HS-27A (cell line): ENCODE measurements at regions not wholly inside any gene's neighbourhood (a gene's known extent, or its start where the extent isn't known, plus 50 kb on each side); places are given as distances from the start of the nearest gene placed in this dataset.
"Not testable (repeated sequence)": the region's sequence is repeated elsewhere in the genome, so short reads cannot be mapped to it uniquely, and the experiment has no call there.

Experiments
- DNase-seq: peaks from one replicate; pipeline ENCODE4 v3.0.0-alpha.2; 2012; ENCODE audit warnings: low read depth, missing footprints

DNA sequence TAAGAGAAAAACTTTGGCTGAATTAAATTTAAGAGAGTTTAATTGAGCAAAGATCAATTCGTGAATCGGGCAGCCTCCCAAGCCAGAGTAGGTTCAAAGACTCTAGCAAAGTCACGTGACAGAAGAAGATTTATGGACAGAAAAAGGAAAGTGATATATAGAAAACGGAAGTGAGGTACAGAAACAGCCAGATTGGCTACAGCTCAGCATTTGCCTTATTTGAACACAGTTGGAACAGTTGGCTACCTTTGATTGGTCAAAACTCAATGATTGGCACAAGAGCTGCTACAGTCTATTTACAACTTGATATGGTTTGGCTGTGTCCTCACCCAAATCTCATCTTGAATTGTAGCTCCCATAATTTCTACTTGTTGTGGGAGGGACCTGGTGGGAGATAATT lies 102.6 kb downstream of the PLG start:
- DNase-seq, result no peak

DNA sequence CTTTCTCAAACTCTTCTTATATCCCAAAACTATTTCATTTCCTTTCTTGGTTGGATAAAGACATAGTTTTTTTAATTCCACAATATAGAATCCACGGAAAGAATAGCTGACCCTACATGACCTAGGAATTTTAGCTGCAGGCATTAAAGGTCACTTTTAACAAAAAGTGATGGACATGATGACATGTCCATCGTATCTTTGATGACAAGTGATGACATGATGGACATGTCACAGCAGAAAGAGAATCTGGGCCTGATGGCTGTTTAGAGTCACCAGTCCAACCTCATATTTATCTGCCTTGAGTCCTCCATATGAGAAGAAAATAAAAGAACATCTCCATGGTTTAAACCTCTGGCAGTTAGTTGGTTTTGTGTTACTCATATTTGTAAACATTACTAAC lies 106.2 kb downstream of the PLG start:
- DNase-seq, result no peak

DNA sequence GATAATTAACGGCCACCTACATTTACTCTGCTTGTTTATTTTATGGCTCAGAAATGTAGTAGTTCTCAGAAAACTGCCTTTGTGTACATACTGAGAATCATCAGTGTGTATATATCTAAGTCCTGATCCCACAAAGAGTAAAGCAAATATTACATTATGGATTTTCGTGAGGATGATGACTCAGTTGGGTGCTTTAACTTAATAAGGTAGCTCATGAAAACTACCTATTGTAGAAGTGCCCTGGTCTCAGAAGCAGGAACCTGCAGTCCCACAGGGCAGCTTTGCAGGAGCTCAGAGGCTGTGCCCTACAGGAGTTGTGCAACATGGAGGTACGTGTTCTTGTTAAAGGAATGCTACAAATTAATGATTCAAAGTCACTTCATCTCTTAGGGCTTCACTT lies 108.2 kb downstream of the PLG start:
- no peak for DNase-seq

DNA sequence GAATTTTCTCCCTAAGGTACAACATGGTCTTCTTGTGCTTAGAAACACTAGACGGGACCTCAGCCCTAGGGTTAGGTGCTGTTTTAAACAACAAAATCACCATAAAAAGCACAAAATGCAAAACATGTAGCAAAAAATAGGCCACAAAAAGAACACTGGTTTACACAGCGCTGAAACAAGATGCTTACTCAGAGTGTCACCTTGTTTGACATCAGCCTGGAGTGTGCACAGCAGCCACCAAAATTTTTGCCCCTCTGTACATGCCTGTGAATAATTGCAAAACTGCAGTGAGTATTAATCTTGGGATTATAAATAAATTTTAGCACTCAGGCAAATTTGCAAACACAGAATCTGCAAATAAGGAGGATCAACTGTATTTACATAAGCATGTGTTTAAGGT lies 110.1 kb downstream of the PLG start:
- no peak for DNase-seq

DNA sequence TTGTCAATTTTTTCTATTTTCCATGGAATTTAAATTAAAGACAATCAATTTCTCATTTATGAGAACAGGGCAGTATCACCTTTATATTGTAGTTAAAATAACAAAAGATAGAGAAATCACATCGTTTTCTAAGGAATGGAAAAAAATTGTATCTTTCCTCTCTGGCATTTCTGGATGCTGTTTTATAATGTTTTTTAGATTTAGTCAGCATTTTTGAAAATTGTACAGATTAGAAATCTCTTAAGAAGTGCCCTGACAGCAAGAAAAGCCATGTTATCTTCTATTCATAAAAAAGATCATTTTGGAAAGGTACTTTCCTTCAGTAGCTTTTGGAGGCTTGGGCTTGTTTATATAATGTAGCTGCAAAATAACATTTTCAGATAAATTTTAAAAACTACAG lies 116.9 kb downstream of the PLG start:
- DNase-seq, result no peak

DNA sequence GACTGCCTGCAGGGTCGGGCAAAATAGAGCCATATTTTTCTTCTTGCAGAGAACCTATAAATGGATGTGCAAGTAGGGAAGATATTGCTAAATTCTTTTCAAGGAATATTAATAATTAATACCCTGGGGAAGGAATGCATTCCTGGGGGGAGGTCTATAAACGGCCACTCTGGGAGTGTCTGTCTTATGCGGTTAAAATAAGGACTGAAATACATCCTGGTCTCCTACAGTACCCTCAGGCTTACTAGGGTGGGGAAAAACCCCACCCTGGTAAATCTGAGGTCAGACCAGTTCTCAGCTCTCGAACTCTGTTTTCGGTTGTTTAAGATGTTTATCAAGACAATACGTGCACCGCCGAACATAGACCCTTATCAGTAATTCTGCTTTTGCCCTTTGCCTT lies 118.6 kb downstream of the PLG start:
- not testable (repeated sequence) for DNase-seq

DNA sequence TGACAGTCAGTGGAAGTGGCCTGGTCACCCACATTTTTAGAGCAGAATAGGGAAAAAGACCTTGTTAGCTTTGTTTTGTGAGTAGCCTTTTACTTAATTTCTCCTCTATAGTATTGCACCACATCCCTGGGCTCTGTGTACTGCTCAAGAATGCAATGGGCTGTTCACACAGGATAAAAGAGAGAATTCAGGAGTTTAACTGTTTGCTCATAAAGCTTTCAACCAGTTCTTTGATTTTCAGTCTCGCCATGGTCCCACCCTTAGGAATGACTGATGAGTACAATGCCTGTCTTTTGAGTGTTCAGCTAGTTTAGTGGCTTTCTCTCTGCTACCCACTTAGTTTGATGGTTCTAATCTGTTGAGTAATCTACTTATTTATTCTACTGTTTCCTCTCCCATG lies 129.7 kb downstream of the PLG start:
- DNase-seq, result no peak

DNA sequence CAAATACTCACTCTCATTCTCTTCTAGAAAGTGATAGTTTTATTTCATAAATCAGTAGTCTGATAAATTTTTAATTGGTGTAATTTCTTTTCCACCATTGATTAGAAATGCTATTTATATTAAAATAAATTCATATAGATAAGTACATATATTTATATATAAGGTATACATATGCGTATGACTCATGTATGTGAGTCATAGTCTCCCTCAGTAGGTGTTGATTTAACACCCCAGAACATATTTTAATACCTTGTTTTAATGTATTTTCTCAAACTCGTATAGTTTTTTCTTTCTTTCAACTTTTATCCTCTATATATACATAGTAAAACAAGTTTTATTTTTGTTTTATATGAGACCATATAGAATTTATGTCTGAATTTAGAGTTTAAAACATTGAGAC lies 130.4 kb downstream of the PLG start:
- no peak for DNase-seq

DNA sequence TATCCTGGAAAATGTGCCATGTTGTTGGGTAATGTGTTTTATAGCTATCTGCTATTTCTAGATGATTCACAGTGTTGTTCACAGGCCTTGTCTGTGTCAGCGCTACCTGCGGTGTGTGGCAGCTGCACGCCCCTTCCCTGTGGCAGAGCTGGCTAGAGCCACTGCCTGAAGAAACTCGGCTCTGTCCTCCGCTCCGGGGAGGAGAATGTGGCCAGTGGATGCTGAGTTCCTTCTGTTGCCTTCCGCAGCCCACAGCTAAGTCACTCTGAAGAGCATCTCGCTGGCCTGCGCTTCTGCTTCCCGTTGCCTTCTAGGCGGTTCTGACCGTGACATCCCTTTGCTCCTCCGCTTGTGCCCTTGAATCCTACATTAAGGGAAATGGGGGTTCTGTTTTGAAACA lies 135.1 kb downstream of the PLG start:
- no peak for DNase-seq

DNA sequence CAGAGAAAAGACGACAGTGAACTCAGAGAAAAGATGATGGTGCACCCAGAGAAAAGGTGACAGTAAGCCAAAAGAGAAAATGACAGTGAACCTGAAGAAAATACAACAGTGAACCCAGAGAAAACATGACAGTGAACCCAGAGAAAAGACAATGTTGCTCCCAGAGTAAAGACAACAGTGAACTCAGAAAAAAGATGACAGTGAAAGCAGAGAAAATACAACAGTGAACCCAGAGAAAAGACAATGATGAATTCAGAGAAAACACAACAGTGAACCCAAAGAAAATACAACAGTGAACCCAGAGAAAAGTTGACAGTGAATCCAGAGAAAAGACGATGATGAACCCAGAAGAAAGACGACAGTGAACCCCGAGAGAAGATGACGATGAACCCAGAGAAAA lies 140.5 kb upstream of the MAP3K4 start:
- no peak for DNase-seq

DNA sequence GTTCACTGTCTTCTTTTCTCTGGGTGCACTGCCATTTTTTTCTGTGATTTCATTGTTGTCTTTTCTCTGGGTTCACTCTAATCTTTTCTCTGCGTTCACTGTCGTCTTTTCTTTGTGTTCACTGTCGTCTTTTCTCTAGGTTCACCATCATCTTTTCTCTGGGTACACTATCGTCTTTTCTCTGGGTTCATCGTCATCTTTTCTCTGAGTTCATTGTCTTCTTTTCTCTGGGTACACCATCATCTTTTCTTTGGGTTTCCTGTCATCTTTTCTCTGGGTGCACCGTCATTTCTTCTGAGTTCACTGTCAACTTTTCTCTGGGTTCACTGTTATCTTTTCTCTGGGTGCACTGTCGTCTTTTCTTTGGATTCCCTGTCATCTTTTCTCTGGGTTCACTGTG lies 137.6 kb upstream of the MAP3K4 start:
- no peak for DNase-seq

DNA sequence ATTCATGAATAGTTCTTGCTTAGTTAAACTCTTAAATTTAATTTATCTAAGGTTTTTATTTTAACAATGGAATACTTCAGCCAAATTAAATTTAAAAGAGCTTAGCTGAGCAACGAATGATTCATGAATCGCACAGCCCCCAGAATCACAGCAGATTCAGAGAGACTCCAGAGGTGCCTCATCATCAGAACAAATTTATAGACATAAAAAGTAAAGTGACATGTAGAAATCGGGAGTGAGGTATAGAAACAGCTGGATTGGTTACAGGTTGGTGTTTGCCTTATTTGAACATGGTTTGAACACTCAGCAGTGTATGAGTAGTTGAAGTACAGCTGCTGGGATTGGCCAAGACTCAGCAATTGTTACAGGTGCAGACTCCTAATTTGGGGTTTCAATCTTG lies 132.7 kb upstream of the MAP3K4 start:
- no peak for DNase-seq

DNA sequence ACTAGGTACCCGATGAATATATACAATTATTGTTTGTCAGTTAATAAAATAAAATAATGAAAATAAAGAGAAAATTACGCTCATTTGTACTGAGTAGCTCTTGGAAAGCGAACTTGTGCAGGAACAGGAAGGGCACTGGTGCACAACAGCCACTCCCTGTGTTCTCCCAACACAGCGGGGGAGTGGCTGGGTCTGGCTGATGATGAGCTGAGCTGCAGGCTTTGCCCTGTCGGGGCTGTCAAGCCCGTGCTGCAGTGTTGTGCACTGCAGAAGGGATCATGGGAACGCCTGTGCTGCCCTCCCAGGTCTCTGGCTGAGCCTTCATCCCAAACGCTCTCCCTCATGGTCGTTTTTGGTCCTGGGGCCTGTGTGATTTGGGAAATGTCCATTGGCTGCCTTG lies 131.7 kb upstream of the MAP3K4 start:
- no peak for DNase-seq

DNA sequence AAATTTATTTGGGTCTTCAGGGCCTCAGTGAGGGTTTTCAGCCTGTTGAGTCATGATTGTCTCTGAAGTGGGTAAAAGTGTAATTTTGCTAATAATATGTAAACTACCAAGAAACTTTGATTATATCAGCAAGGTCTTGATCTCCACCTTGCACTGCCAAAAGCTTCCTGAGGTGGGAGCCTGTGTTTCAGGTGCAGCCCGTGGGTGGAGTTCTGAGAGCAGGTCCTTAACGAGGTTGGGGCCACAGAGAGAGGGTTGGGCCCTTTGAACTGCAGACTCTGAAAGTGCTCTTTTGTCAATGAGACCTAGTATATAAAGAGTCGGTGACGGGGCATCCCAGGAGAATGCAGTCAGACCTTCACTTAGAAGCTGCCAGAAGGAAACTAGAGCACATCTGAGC lies 129.7 kb upstream of the MAP3K4 start:
- no peak for DNase-seq

DNA sequence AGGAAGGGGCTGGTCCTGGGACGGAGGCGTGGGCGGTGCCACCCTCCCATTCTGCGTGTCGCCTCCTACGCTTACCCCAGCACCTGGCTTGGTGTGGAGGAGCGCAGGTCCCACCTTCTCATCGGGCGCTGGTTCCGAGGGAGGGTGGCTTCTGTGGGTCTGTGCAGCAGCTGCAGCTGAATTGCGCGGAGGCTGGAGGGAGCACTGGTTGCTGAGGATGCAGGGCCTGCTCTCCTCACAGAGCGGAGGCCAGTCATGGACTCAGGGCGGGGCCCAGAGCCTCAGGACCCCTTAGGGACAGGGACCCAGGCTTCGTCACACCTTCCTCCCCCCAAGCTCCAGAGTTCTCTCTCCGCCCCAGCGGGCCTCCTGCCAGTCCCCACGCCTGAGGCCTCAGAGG lies 127.8 kb upstream of the MAP3K4 start:
- DNase-seq, result no peak

DNA sequence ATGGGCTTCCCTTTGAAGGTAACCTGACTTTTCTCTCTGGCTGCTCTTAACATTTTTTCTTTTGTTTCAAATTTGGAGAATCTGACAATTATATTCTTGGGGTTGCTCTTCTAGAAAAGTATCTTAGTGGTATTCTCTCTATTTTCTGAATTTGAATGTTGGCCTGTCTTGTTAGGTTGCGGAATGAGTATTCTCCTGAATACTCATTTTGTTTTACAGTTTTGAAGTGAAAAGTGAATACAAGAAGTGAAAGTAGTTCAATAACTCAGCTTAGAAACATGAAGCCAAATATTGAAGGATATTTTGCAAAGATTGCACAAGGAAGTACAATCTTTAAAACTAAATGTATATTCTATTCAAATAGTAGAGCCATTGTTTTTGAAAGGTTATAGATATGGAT lies 120.2 kb upstream of the MAP3K4 start:
- DNase-seq, result no peak

DNA sequence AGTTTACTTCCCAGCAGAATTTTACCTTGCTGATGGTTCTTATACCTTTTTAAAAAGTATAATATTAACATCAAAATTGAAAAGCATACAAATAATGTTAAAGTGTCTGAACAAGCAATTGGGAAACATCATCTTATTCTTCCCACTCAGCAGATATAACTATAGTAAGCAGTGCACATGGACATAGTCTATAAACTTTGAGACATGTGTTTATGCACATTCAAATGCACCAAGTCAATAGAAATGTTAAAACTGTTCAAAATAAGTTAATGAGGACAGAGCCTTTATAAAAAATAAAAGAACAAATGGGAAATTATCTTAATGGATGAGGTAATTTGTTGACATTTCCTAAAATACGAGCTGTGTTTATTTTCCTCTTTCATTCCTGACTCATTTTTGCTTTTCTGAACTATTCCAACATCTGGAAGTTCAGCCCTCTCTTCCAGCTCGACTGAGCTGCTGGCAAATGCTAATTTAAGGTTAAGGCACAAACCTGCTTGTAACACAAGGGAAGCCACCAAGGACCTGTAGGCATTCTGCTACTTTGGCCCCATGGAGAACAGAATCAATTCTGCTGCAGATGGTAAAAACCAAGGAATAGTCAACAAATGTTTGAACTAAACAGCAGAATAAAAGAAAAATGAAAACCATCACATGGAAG lies 110.3 kb upstream of the MAP3K4 start:
- DNase-seq, result no peak

DNA sequence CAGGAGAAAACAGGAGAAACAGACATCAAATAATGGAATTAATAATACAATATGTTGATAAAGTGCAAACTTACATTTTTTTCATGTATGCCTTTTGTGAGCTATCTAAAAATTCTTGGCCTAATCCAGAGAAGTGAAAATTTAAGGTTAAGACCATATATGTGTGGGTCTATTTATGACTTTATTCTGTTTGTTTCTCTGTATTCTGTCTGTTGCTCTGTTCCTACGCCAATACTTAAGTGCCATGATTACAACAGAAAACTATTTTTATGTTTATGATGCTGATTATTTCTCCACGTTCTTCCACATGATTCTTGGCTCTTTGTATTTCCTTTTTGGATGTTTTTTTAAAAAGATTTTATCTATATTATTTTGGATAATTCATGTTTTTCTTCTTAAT lies 109.6 kb upstream of the MAP3K4 start:
- no peak for DNase-seq

DNA sequence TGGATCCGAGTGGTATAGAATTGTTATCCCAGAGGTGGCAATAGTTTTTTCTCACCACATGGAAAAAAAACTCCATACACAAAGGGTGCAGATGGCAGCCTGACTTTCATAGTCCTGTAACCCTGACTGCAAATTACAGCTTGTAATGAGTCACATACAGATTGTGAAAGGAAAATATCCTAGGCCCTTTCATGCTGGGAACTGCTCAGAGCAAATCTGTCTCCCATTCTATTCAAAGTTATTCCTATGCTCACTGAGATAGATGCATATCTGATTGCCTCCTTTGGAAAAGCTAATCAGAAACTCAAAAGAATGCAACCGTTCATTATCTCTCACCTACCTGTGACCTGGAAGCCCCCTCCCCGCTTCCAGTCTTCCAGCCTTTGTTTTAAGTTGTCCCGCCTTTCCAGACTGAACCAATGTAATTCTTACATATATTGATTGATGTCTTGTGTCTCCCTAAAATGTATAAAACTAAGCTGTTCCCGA lies 108.7 kb upstream of the MAP3K4 start:
- DNase-seq, result no peak

DNA sequence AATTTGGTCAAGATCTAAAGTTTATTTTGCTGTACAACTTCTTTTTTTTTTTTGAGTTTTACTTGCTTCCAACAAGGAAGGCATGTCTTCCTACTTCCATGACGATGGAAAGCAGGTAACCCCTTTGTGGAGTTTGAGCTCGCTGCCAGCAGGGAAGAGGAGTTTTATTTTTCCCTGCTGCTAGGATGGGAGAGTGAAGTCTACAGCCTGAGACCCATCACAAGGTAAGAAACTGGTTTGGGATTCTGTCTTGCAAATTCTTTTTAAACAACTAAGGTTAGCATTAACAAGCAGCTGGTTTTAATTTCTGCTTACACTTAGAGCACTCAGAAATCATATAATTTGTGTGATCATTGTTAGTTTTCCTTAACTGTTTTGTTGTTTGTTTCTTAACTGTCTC lies 108.0 kb upstream of the MAP3K4 start:
- no peak for DNase-seq

DNA sequence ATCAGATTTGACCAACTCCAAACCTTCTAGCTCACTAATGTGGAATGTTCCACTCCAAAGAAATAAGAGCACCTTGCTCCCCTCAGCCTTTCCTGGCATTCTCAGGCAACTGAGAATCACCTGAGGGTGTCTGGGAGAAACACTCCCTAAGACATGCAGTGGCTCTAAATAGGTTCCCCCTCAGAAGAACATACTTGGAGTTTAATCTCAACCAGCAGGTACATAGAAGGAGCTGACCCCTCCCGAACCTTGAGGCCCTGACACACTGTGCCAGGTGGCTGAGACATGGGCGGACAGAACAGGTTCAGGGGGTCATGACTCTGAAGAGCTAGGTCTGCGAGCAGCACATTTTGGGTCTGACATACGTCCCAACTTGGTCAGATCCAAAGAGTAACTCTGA lies 107.6 kb upstream of the MAP3K4 start:
- no peak for DNase-seq

DNA sequence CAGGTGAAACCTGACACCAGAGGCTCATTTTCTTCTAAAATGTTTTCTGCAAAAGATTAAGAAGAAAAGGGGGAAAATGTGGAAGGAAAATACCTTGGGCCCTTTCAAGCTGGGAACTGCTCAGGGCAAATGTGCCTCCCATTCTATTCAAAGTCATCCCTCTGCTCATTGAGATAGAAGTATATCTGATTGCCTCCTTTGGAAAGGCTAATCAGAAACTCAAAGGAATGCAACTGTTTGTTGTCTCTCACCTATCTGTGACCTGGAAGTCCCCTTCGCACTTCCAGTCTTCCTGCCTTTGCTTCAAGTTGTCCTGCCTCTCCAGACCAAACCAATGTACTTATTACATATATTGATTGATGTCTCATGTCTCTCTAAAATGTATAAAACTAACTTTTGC lies 102.4 kb upstream of the MAP3K4 start:
- DNase-seq, result not testable (repeated sequence)

DNA sequence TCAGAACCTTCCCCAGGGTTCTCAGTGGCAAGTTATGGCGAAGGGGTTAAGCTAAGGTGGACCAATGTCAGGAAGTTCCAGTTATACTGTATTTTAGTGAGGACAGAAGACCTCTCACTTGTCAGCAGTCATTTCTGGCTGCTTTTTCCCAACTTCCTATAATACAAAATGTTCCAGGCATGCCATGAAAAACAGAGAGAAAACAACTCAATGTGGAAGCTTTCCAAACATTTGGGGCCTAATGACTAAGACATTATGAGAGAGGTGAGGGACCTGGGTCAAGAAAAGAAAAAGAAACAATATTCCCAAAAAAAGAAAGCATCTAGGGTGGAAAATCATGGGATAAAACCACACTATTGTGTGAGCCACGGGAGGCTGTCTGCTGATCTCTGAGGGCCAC lies 99.9 kb upstream of the MAP3K4 start:
- no peak for DNase-seq

DNA sequence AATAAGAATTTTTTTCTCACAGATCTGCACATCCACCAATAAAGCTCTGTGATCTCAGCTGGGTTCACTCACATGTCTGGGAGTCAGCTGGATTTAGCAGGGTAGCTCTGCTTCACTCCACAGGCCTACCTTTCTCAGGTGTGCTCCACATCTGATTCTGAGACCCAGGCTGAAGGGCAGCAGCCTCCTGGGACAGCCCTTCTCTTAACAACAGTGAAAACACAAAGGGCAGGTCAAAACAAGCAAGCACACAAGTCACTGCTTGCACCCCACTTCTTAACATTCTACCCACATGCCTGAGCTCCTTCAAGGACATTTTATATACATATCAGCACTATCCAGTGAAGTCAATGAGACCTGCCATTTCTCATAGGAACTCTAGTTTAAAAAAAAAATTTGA lies 96.0 kb upstream of the MAP3K4 start:
- DNase-seq, result no peak
